ENCODE measurements at regions not wholly inside any gene's neighbourhood (a gene's known extent, or its start where the extent isn't known, plus 50 kb on each side); places are given as distances from the start of the nearest gene placed in this dataset.

DNA sequence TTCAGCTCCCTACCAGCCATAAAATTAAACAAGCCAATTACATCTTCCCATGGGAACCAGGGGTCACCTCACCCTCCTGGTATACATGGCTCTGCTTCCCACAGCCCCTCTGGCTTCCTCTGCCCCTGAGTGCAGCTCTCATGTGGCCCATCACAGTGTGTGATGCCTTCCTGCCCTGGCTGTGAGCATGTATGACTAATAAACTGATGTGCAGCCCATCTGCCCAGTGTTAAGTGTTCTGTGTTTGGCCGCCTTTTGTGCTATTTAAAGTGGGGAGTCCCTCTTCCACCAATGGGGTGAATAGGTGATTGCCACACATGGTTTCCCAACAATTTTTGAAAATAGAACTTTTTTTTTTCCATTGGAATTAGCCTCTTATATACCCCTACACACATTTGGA lies 87.7 kb upstream of the PIEZO2 start:
- H3K9me3 Mint-ChIP-seq, result no peaks in the 10 kb centered on the region
- no peak overlapping the region for H3K4me3 Mint-ChIP-seq
- no peaks in the 10 kb centered on the region for H3K27me3 Mint-ChIP-seq
- H3K36me3 Mint-ChIP-seq (ENCODE audit: low read depth), result no peaks in the 10 kb centered on the region
- no peak overlapping the region for H3K27ac Mint-ChIP-seq
- intact Hi-C loops (cut with micrococcal nuclease), result no loop called here
- H3K4me1 Mint-ChIP-seq (ENCODE audit: low read depth), result no peaks in the 10 kb centered on the region

DNA sequence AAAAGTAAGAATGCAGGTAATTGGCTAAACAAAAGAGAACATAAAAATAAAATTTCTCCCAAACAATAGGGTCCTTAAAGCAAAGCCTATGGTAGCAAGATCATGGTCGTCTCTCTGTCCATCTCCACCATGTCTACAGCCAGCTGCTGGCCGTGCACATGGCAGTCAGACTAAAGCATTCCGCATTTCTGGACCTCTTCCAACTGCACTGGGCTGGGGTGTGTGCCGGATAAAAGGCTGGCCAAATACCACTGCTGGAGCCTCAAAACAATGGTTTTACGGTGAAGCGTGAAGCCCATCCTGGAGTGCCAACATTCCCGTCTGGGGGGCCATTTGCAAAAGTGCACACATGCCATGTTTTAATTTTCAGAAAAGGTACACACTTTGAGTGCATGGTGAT lies 74.8 kb upstream of the PIEZO2 start:
- Mint-ChIP-seq H3K4me1 (ENCODE audit: low read depth) (no peaks in the 10 kb centered on the region), H3K27ac (no peak overlapping the region), H3K9me3 (no peaks in the 10 kb centered on the region), H3K36me3 (ENCODE audit: low read depth) (no peaks in the 10 kb centered on the region), H3K4me3 (no peak overlapping the region), H3K27me3 (no peaks in the 10 kb centered on the region)
- intact Hi-C loops (cut with micrococcal nuclease), result no loop called here

DNA sequence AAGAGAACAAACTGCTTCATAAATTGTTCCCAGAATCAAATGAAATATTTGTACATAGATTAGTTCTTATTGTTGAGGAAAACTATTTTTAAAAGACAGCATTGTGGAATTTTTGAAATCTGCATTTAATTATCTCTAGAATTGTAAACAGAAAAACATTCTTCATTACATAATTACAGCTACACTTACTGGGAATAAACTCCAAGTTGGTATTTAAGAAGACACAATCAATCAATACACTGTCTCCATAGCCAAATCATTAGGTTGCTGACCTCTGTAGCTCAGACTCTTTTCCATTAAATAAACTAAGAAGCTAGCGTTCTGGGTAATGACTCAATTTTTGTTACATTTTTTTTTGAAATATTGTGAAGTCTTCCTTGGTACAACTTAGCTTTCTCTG lies 70.2 kb upstream of the PIEZO2 start:
- H3K27me3 Mint-ChIP-seq, result no peaks in the 10 kb centered on the region
- intact Hi-C loops (cut with micrococcal nuclease), result no loop called here
- H3K4me3 Mint-ChIP-seq, result no peak overlapping the region
- peaks cover 5% of the 10 kb centered on the region for H3K4me1 Mint-ChIP-seq (ENCODE audit: low read depth)
- H3K36me3 Mint-ChIP-seq (ENCODE audit: low read depth), result no peaks in the 10 kb centered on the region
- no peak overlapping the region for H3K27ac Mint-ChIP-seq
- H3K9me3 Mint-ChIP-seq, result no peaks in the 10 kb centered on the region

DNA sequence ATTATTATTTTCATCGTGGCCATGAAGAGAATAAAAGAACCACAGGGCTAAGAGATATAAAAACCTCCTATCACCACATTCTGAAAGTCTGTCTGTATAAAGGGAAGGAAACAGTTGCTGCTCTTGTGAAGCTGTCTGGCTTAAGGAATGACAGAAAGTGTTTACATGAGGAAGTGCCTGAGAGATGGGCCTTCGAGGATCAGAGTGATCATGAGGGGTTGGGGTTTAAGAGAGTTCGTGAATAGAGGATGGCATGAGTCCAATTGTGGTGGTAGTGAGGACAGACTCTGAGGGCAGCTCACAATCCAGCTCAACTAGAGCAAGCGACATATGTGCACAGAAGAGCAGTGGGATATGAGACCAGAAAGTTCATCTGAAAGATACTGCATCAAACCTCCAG lies 65.8 kb upstream of the PIEZO2 start:
- no peaks in the 10 kb centered on the region for H3K9me3 Mint-ChIP-seq
- intact Hi-C loops (cut with micrococcal nuclease), result no loop called here
- H3K4me1 Mint-ChIP-seq (ENCODE audit: low read depth), result peaks cover 5% of the 10 kb centered on the region
- no peaks in the 10 kb centered on the region for H3K36me3 Mint-ChIP-seq (ENCODE audit: low read depth)
- no peaks in the 10 kb centered on the region for H3K27me3 Mint-ChIP-seq
- H3K27ac Mint-ChIP-seq, result no peak overlapping the region
- no peak overlapping the region for H3K4me3 Mint-ChIP-seq

DNA sequence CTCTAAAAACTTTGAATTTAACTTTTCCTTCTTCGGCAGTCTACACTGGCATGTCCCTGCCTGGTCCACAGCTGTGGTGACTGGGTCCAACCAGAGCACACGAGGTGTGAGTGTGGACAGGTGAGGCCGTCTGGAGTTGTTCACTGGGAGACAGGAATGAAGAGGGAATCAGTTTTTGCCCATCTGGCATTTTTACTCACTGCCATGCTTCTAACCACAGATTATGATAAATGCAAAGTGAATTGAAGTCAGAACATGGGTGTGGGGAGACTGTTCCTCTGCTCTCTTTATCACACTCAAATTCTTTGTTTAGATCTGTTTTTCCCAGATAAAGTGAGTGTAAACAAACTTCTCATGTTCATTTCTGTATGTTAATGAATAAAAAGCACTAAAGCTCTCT lies 54.7 kb upstream of the PIEZO2 start:
- no peak overlapping the region for H3K4me3 Mint-ChIP-seq
- H3K27me3 Mint-ChIP-seq, result no peaks in the 10 kb centered on the region
- H3K27ac Mint-ChIP-seq, result no peak overlapping the region
- intact Hi-C loops (cut with micrococcal nuclease), result no loop called here
- no peaks in the 10 kb centered on the region for H3K4me1 Mint-ChIP-seq (ENCODE audit: low read depth)
- H3K9me3 Mint-ChIP-seq, result no peaks in the 10 kb centered on the region
- no peaks in the 10 kb centered on the region for H3K36me3 Mint-ChIP-seq (ENCODE audit: low read depth)

DNA sequence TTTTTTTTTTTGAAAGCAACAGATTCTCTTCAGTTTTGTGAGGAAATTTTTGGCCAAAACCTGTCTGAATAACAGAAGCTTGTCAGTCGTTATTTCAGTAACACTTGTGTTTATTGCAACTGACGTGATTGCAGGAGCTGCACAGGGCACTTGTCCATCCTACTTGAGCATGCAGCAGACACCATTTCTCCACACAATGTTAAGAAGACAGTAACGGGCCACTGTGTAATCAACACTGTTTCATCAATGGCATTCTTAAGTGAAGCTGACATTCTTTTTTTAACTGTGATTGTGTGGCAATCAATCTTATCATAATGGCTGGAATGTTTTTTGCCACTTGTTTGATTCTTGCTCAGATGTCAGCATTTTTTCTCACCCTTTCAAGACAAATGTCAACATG lies 50.1 kb upstream of the PIEZO2 start:
- H3K27ac Mint-ChIP-seq, result no peak overlapping the region
- H3K27me3 Mint-ChIP-seq, result no peaks in the 10 kb centered on the region
- no peaks in the 10 kb centered on the region for H3K9me3 Mint-ChIP-seq

More for the DNA sequence above, 50.1 kb upstream of the PIEZO2 start:
- intact Hi-C loops (cut with micrococcal nuclease), result no loop called here
- H3K4me1 Mint-ChIP-seq (ENCODE audit: low read depth), result no peaks in the 10 kb centered on the region
- H3K4me3 Mint-ChIP-seq, result no peak overlapping the region
- H3K36me3 Mint-ChIP-seq (ENCODE audit: low read depth), result no peaks in the 10 kb centered on the region

All from dendritic cell treated with granulocyte-macrophage colony-stimulating factor and Interleukin-4, amounts not matched to agents 40 ng/mL and 50 ng/mL, for 4 days (primary cell).